A549 (cell line): ENCODE measurements at regions not wholly inside any gene's neighbourhood (a gene's known extent, or its start where the extent isn't known, plus 50 kb on each side); places are given as distances from the start of the nearest gene placed in this dataset.

Experiments used
- ATAC-seq, 2 experiments: fragments of 200-7000 bp in 1 of 2; fragments of >200 bp in 1 of 2; cut with Nextera tagmentation in 1 of 2; cut with Tn5 transposase in 1 of 2; 3 replicates each; pipeline versions ENCODE4 v1.8.0 to v1.9.1; 2018 to 2020; ENCODE audit warnings: mild to moderate bottlenecking in 1 of 2, moderate library complexity in 1 of 2
- CTCF ChIA-PET: fragments of 300-600 bp; sonication (Branson Sonifier 250); formaldehyde crosslinking; extraction: SDS; loops from one replicate; lab custom pipeline; 2021; ENCODE audit warnings: antibody characterized with exemption, inconsistent platforms; lab: Yijun Ruan, JAX
- POLR2A ChIA-PET: fragments of 350-600 bp; formaldehyde crosslinking; extraction: SDS; loops from one replicate; lab custom pipeline; 2021; ENCODE audit warnings: antibody characterized with exemption, inconsistent platforms; lab: Yijun Ruan, JAX
- DNase-seq, 2 experiments: peaks; one replicate each; pipeline versions ENCODE4 v3.0.0 to v3.0.0-alpha.2; 2011 to 2016; ENCODE audit warnings: low read depth in 1 of 2, low spot score in 1 of 2
- FAIRE-seq: peaks from 2 replicates; lab custom pipeline; 2011; peaks lifted over from hg19 to GRCh38; lab: Jason Lieb, UNC
- H3K27ac ChIP-seq, 2 experiments: fragments of >200 bp; sonication (Bioruptor Twin); formaldehyde crosslinking; 3 replicates each; pipeline ENCODE4 v1.5.1; 2016 to 2017
- H3K4me1 ChIP-seq: fragments of >200 bp; sonication (Bioruptor Twin); formaldehyde crosslinking; 3 replicates; pipeline ENCODE4 v1.6.1; 2016
- H3K4me2 ChIP-seq: fragments of >200 bp; sonication (Bioruptor Twin); formaldehyde crosslinking; 3 replicates; pipeline ENCODE4 v1.6.1; 2016
- H3K4me3 ChIP-seq: fragments of >200 bp; sonication (Bioruptor Twin); formaldehyde crosslinking; 3 replicates; pipeline ENCODE4 v1.5.1; 2016
- H3K9me3 ChIP-seq: fragments of >200 bp; sonication (Bioruptor Twin); formaldehyde crosslinking; 3 replicates; pipeline ENCODE4 v1.6.1; 2016
- BHLHE40 ChIP-seq: IDR thresholded peaks from 2 replicates; pipeline ENCODE4 v1.6.1; 2012; ENCODE audit warnings: low read depth, low read length, inconsistent platforms
- CHD2 ChIP-seq: fragments of 150-350 bp; IDR thresholded peaks from 2 replicates; pipeline ENCODE4 v1.6.1; 2014; ENCODE audit warnings: low read length; ENCODE audit not compliant: partially characterized antibody
- CTCF ChIP-seq: fragments of >200 bp; sonication (Bioruptor Twin); formaldehyde crosslinking; IDR thresholded peaks from 3 replicates; pipeline ENCODE4 v1.5.1; 2016
- EHMT2 ChIP-seq: fragments of 200-600 bp; sonication (generic); IDR thresholded peaks from 2 replicates; pipeline ENCODE4 v1.6.1; 2016; ENCODE audit warnings: antibody characterized with exemption, low read depth, mild to moderate bottlenecking, moderate library complexity
- EP300 ChIP-seq, 2 experiments: fragments of >200 bp; sonication (Bioruptor Twin); formaldehyde crosslinking; IDR thresholded peaks; 2 replicates in 1 of 2; 3 replicates in 1 of 2; pipeline ENCODE4 v1.6.1; 2016 to 2017
- FOSL2 ChIP-seq, 2 experiments: fragments of 450-650 bp in 1 of 2; fragments of >200 bp in 1 of 2; sonication (Bioruptor Twin) in 1 of 2; formaldehyde crosslinking; IDR thresholded peaks; 2 replicates each; pipeline versions ENCODE4 v1.5.0 to v1.6.1; 2016 to 2020; ENCODE audit warnings: mild to moderate bottlenecking in 1 of 2, moderate library complexity in 1 of 2
- FOXS1 ChIP-seq: fragments of 250-450 bp; sonication (Bioruptor Pico); IDR thresholded peaks from 2 replicates; pipeline ENCODE4 v1.5.0; 2020; ENCODE audit warnings: mild to moderate bottlenecking, moderate library complexity
- GATA3 ChIP-seq: IDR thresholded peaks from 2 replicates; pipeline ENCODE4 v1.6.1; 2012; ENCODE audit warnings: borderline replicate concordance
- HDAC2 ChIP-seq: fragments of 200-600 bp; sonication (generic); IDR thresholded peaks from 2 replicates; pipeline ENCODE4 v1.6.1; 2016
- HOXB5 ChIP-seq: fragments of 250-450 bp; sonication (Bioruptor Pico); IDR thresholded peaks from 2 replicates; pipeline ENCODE4 v1.5.0; 2020; ENCODE audit warnings: mild to moderate bottlenecking, moderate library complexity
- JUN ChIP-seq, 2 experiments: fragments of >200 bp; sonication (Bioruptor Twin); formaldehyde crosslinking; IDR thresholded peaks; 2 replicates in 1 of 2; 3 replicates in 1 of 2; pipeline ENCODE4 v1.6.1; 2016 to 2017
- JUNB ChIP-seq: fragments of >200 bp; sonication (Bioruptor Twin); formaldehyde crosslinking; IDR thresholded peaks from 2 replicates; pipeline ENCODE4 v1.6.1; 2016
- KDM5A ChIP-seq: fragments of 200-600 bp; sonication (generic); IDR thresholded peaks from 2 replicates; pipeline ENCODE4 v1.6.1; 2016; ENCODE audit warnings: antibody characterized with exemption, mild to moderate bottlenecking
- MAFK ChIP-seq: fragments of 450-650 bp; IDR thresholded peaks from 2 replicates; pipeline ENCODE4 v1.6.1; 2014; ENCODE audit not compliant: partially characterized antibody
- MAZ ChIP-seq: fragments of 150-350 bp; IDR thresholded peaks from 2 replicates; pipeline ENCODE4 v1.6.1; 2014; ENCODE audit warnings: antibody characterized with exemption, low read depth, low read length, borderline replicate concordance
- MYC ChIP-seq: IDR thresholded peaks from 2 replicates; pipeline ENCODE4 v1.6.1; 2012; ENCODE audit warnings: mild to moderate bottlenecking, inconsistent platforms, low read length, improper control_type of control experiment, borderline replicate concordance
- PBX3 ChIP-seq: IDR thresholded peaks from 2 replicates; pipeline ENCODE4 v1.6.1; 2012
- PHF8 ChIP-seq: fragments of 200-600 bp; sonication (generic); IDR thresholded peaks from 2 replicates; pipeline ENCODE4 v1.6.1; 2016; ENCODE audit warnings: low read depth, mild to moderate bottlenecking, antibody characterized with exemption, moderate library complexity, borderline replicate concordance
- POLR2AphosphoS2 ChIP-seq: conservative IDR thresholded peaks from 2 replicates; pipeline ENCODE4 v1.6.1; 2012; ENCODE audit warnings: low read length, improper control_type of control experiment, inconsistent platforms
- RCOR1 ChIP-seq: fragments of 150-350 bp; IDR thresholded peaks from 2 replicates; pipeline ENCODE4 v1.6.1; 2014; ENCODE audit warnings: antibody characterized with exemption, low read length, low read depth
- RFX5 ChIP-seq: fragments of 450-650 bp; IDR thresholded peaks from 2 replicates; pipeline ENCODE4 v1.7.1; 2014; ENCODE audit warnings: antibody characterized with exemption, mild to moderate bottlenecking, moderate library complexity
- SREBF2 ChIP-seq: fragments of 450-650 bp; IDR thresholded peaks from 2 replicates; pipeline ENCODE4 v1.6.1; 2014; ENCODE audit warnings: mild to moderate bottlenecking, moderate library complexity
- TP53 ChIP-seq: fragments of 250-450 bp; sonication (Bioruptor Pico); IDR thresholded peaks from 2 replicates; pipeline ENCODE4 v1.5.0; 2021; ENCODE audit warnings: mild to moderate bottlenecking, moderate library complexity
- USF2 ChIP-seq: fragments of 450-650 bp; IDR thresholded peaks from 2 replicates; pipeline ENCODE4 v1.6.1; 2014; ENCODE audit warnings: antibody characterized with exemption
- ZC3H11A ChIP-seq: fragments of 450-650 bp; IDR thresholded peaks from 2 replicates; pipeline ENCODE4 v1.6.1; 2014; ENCODE audit warnings: antibody characterized with exemption, mild to moderate bottlenecking
- ZNF302 ChIP-seq: fragments of 250-450 bp; sonication (Bioruptor Pico); IDR thresholded peaks from 2 replicates; pipeline ENCODE4 v1.9.0; 2021; ENCODE audit warnings: inconsistent platforms, mild to moderate bottlenecking, moderate library complexity
- ZSCAN20 ChIP-seq: fragments of 250-450 bp; sonication (Bioruptor Pico); IDR thresholded peaks from 2 replicates; pipeline ENCODE4 v1.8.0; 2022; ENCODE audit warnings: mild to moderate bottlenecking, moderate library complexity
- WGBS: methylation state at CpG from one replicate; pipeline ENCODE4 v1.1.6; 2017; ENCODE audit errors: missing lambda C conversion rate; 5-methylcytosine and 5-hydroxymethylcytosine counted together
- TF ChIP-seq, protein P1 (sequence below): fragments of 250-450 bp; sonication (Bioruptor Pico); IDR thresholded peaks from 2 replicates; pipeline ENCODE4 v1.5.0; 2020; ENCODE audit warnings: low read depth, mild to moderate bottlenecking, moderate library complexity
- TF ChIP-seq, protein P2 (sequence below): fragments of 200-600 bp; sonication (generic); IDR thresholded peaks from 2 replicates; pipeline ENCODE4 v1.6.1; 2016; ENCODE audit warnings: antibody characterized with exemption, mild to moderate bottlenecking, moderate library complexity

DNA sequence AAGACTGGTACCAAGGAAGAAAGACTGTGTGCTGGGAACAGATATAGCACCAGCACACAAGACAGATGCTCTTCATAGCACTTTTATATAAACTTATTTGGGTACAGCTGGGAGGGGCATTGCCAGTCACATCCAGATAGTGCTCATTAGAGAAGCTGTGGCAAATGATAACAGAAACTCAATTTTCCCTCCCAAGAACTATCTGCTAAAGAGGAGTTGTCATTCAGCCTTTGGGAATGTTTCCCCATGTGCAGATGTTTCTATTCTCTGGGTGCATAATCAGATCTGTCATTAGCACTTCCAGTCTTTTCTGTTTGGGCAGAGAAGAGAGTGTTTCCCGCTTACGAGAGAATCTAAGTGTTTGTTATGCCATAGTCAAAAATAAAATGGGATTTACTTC is 714.9 kb upstream of the MDGA2 start (continued):
- TF ChIP-seq CHD2: no peak
- TF ChIP-seq TP53 (CRISPR knock-in tag): no peak

DNA sequence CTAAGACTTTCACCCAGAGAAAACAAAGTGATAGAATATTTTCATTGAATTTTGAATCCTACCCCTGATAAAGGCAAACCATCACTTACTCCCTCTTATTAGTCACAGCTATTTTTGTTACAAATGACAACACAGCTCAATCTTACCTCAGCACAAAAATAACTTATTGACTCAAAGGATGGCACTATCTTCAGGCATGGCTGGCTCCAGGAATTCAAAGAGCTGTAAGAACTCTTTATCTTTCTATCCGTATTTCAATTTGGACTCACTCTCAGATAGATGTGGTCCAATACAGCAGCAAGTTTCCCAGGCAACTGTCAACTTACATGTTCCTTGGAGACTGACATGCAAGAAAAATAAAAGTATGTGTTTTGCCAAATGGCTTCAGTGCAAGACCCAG is 709.4 kb upstream of the MDGA2 start:
- TF ChIP-seq USF2 (no peak), JUNB (no peak), FOXS1 (CRISPR knock-in tag) (no peak), EP300 (IDR thresholded peaks at IDR 0.05) (no peak), BHLHE40 (no peak), MYC (no peak), PBX3 (no peak), HOXB5 (CRISPR knock-in tag) (no peak), MAZ (no peak), KDM5A (no peak), ZSCAN20 (CRISPR knock-in tag) (no peak), ZNF302 (CRISPR knock-in tag) (no peak), RFX5 (no peak), CHD2 (no peak), FOSL2 (IDR thresholded peaks at IDR 0.05) (no peak), FOSL2 (CRISPR knock-in tag; IDR thresholded peaks at IDR 0.05) (no peak)
- ChIA-PET POLR2A (no interaction called here), CTCF (no interaction called here)
- Histone ChIP-seq H3K4me2 (no peak overlapping the region), H3K4me3 (no peak overlapping the region), H3K9me3 (no peaks in the 10 kb centered on the region), H3K4me1 (no peaks in the 10 kb centered on the region), H3K27ac (no peak overlapping the region)
- 22% methylated on average over 1 of the region's 1 CpG for WGBS
- FAIRE-seq (no peak), DNase-seq (no peak), ATAC-seq (no peak)

DNA sequence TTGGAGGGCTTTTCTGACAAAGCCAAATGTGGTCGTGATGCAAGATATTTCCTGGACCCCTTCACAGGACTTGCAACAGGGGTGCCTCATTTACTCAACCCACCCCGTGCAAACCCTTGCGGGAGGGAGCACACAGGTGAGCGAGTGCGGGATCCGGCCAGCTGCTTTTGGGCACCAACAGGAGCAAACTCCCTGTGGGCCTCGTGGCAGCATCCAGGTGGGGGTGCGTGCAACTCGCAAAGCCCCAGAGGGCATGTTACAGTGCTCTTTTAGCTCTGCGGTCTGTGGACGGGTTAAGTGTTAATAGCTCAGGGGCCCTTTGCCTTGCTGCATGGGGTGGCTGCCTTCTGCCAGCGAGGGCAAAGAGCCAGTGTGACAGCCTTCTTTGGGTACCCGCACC is 707.6 kb upstream of the MDGA2 start:
- POLR2A ChIA-PET: no interaction called here
- TF ChIP-seq CTCF (no peak), HDAC2 (no peak), SREBF2 (no peak), MAZ (no peak), EP300 (IDR thresholded peaks at IDR 0.05) (no peak), JUNB (no peak), ZC3H11A (no peak), JUN (IDR thresholded peaks at IDR 0.05) (no peak), MAFK (no peak), HOXB5 (CRISPR knock-in tag) (no peak), ZNF302 (CRISPR knock-in tag) (no peak), RCOR1 (no peak), POLR2AphosphoS2 (no peak), GATA3 (no peak), EHMT2 (no peak), PHF8 (no peak)
- TF ChIP-seq, protein P1, sequence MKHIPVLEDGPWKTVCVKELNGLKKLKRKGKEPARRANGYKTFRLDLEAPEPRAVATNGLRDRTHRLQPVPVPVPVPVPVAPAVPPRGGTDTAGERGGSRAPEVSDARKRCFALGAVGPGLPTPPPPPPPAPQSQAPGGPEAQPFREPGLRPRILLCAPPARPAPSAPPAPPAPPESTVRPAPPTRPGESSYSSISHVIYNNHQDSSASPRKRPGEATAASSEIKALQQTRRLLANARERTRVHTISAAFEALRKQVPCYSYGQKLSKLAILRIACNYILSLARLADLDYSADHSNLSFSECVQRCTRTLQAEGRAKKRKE: no peak
- TF ChIP-seq, protein P2, sequence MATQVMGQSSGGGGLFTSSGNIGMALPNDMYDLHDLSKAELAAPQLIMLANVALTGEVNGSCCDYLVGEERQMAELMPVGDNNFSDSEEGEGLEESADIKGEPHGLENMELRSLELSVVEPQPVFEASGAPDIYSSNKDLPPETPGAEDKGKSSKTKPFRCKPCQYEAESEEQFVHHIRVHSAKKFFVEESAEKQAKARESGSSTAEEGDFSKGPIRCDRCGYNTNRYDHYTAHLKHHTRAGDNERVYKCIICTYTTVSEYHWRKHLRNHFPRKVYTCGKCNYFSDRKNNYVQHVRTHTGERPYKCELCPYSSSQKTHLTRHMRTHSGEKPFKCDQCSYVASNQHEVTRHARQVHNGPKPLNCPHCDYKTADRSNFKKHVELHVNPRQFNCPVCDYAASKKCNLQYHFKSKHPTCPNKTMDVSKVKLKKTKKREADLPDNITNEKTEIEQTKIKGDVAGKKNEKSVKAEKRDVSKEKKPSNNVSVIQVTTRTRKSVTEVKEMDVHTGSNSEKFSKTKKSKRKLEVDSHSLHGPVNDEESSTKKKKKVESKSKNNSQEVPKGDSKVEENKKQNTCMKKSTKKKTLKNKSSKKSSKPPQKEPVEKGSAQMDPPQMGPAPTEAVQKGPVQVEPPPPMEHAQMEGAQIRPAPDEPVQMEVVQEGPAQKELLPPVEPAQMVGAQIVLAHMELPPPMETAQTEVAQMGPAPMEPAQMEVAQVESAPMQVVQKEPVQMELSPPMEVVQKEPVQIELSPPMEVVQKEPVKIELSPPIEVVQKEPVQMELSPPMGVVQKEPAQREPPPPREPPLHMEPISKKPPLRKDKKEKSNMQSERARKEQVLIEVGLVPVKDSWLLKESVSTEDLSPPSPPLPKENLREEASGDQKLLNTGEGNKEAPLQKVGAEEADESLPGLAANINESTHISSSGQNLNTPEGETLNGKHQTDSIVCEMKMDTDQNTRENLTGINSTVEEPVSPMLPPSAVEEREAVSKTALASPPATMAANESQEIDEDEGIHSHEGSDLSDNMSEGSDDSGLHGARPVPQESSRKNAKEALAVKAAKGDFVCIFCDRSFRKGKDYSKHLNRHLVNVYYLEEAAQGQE: no peak
- Histone ChIP-seq H3K4me1 (no peaks in the 10 kb centered on the region), H3K4me3 (no peak overlapping the region), H3K4me2 (no peak overlapping the region), H3K27ac (no peak overlapping the region), H3K9me3 (no peaks in the 10 kb centered on the region)
- CTCF ChIA-PET: no interaction called here
- 54% methylated on average over 13 of the region's 13 CpGs for WGBS
- DNase-seq (no peak), FAIRE-seq (no peak), ATAC-seq (no peak)
